T-helper 2 cell treated with Interferon-gamma antibody and Interleukin-4, amounts not matched to agents 5 μg/mL and 100 μg/mL, for 36 hours (primary cell): ENCODE measurements at regions not wholly inside any gene's neighbourhood (a gene's known extent, or its start where the extent isn't known, plus 50 kb on each side); places are given as distances from the start of the nearest gene placed in this dataset.

Experiments
- DNase-seq: peaks from one replicate; pipeline ENCODE4 v3.0.0; 2021; ENCODE audit warnings: low spot score
- H3K27ac Mint-ChIP-seq: one replicate; pipeline ENCODE4 v1.8.0; 2021; ENCODE audit warnings: mild to moderate bottlenecking, mixed read lengths
- H3K27me3 Mint-ChIP-seq: one replicate; pipeline ENCODE4 v1.8.0; 2021; ENCODE audit warnings: low read depth, mixed read lengths
- H3K36me3 Mint-ChIP-seq: one replicate; pipeline ENCODE4 v1.8.0; 2021; ENCODE audit warnings: low read depth, mixed read lengths
- H3K4me1 Mint-ChIP-seq: one replicate; pipeline ENCODE4 v1.8.0; 2021; ENCODE audit warnings: low read depth, mixed read lengths
- H3K4me3 Mint-ChIP-seq: one replicate; pipeline ENCODE4 v1.8.0; 2022; ENCODE audit warnings: mild to moderate bottlenecking, moderate library complexity, mixed read lengths
- H3K9me3 Mint-ChIP-seq: one replicate; pipeline ENCODE4 v1.8.0; 2021; ENCODE audit warnings: mixed read lengths

- H3K36me3 Mint-ChIP-seq: no peaks in the 10 kb centered on the region
- no peak overlapping the region for H3K4me3 Mint-ChIP-seq
- H3K27ac Mint-ChIP-seq: no peak overlapping the region
- DNase-seq: no peak
- peaks cover 5% of the 10 kb centered on the region for H3K27me3 Mint-ChIP-seq
- H3K9me3 Mint-ChIP-seq: no peaks in the 10 kb centered on the region
- H3K4me1 Mint-ChIP-seq: no peaks in the 10 kb centered on the region
These were observed 192.1 kb downstream of the SP3 start for GRCh38 chr2:173773076-173773475.

- no peak overlapping the region for H3K4me3 Mint-ChIP-seq
- no peaks in the 10 kb centered on the region for H3K4me1 Mint-ChIP-seq
- DNase-seq: no peak
- H3K27me3 Mint-ChIP-seq: peaks cover 3% of the 10 kb centered on the region
- H3K27ac Mint-ChIP-seq: no peak overlapping the region
- H3K36me3 Mint-ChIP-seq: no peaks in the 10 kb centered on the region
- no peaks in the 10 kb centered on the region for H3K9me3 Mint-ChIP-seq
These were observed 189.7 kb downstream of the SP3 start for GRCh38 chr2:173775440-173775839.

GRCh38 chr2:173782681-173783080, 182.5 kb downstream of the SP3 start:
- Mint-ChIP-seq H3K27ac (no peak overlapping the region), H3K9me3 (no peaks in the 10 kb centered on the region), H3K36me3 (no peaks in the 10 kb centered on the region), H3K4me3 (no peak overlapping the region), H3K4me1 (no peaks in the 10 kb centered on the region), H3K27me3 (peaks cover 8% of the 10 kb centered on the region)
- no peak for DNase-seq

GRCh38 chr2:173783382-173783781, 181.8 kb downstream of the SP3 start:
- Mint-ChIP-seq H3K27me3 (peaks cover 8% of the 10 kb centered on the region), H3K4me1 (no peaks in the 10 kb centered on the region), H3K27ac (no peak overlapping the region), H3K9me3 (no peaks in the 10 kb centered on the region), H3K36me3 (no peaks in the 10 kb centered on the region), H3K4me3 (no peak overlapping the region)
- DNase-seq: no peak

DNA sequence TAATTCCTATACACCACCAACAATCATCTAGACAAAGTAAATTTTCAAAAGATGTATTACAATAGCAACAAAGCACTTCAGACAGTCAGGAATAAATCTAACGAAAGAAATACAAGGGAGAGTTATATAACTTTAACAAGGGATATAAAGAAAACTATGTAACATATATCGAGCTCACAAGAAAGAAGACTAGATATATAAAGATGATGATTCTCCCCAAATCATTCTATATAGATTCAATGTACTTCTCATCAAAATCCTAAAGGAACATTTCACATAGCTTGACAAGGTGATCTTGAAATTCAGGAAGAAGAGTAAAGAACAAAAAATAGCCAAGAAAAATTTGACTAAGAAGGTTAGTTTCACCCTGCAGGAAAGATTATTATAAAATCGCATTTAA, 179.4 kb downstream of the SP3 start:
- no peaks in the 10 kb centered on the region for H3K9me3 Mint-ChIP-seq
- peaks cover 8% of the 10 kb centered on the region for H3K27me3 Mint-ChIP-seq
- DNase-seq: no peak
- no peak overlapping the region for H3K27ac Mint-ChIP-seq
- no peaks in the 10 kb centered on the region for H3K4me1 Mint-ChIP-seq
- H3K4me3 Mint-ChIP-seq: no peak overlapping the region
- no peaks in the 10 kb centered on the region for H3K36me3 Mint-ChIP-seq

GRCh38 chr2:173791502-173791901, 173.7 kb downstream of the SP3 start:
- H3K9me3 Mint-ChIP-seq: no peaks in the 10 kb centered on the region
- no peak overlapping the region for H3K27ac Mint-ChIP-seq
- no peak for DNase-seq
- H3K4me1 Mint-ChIP-seq: no peaks in the 10 kb centered on the region
- peaks cover 22% of the 10 kb centered on the region for H3K27me3 Mint-ChIP-seq
- H3K4me3 Mint-ChIP-seq: no peak overlapping the region
- H3K36me3 Mint-ChIP-seq: no peaks in the 10 kb centered on the region

DNA sequence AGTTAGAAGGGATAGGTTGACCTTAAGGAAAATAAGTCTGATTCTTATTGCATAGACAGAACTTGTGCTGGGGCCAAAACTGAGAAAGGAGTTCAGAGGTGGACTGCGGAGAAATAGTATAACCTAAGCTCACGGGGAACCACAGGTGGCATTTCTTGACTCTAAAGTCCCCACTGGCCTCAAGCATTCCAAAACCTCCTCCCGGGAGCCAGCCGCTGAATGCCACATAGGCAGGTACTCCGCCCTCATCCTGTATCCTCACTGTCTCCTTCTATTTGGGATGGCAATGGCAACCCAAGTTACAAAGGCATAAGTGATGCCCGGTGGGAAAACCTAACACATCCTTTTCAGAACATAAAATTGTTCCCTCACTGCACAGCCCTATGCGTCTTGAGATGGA, 173.0 kb downstream of the SP3 start:
- no peaks in the 10 kb centered on the region for H3K36me3 Mint-ChIP-seq
- H3K9me3 Mint-ChIP-seq: no peaks in the 10 kb centered on the region
- no peak overlapping the region for H3K27ac Mint-ChIP-seq
- DNase-seq: no peak
- peaks cover 22% of the 10 kb centered on the region for H3K27me3 Mint-ChIP-seq
- no peak overlapping the region for H3K4me3 Mint-ChIP-seq
- no peaks in the 10 kb centered on the region for H3K4me1 Mint-ChIP-seq

GRCh38 chr2:173792741-173793140, 172.4 kb downstream of the SP3 start:
- H3K9me3 Mint-ChIP-seq: no peaks in the 10 kb centered on the region

DNA sequence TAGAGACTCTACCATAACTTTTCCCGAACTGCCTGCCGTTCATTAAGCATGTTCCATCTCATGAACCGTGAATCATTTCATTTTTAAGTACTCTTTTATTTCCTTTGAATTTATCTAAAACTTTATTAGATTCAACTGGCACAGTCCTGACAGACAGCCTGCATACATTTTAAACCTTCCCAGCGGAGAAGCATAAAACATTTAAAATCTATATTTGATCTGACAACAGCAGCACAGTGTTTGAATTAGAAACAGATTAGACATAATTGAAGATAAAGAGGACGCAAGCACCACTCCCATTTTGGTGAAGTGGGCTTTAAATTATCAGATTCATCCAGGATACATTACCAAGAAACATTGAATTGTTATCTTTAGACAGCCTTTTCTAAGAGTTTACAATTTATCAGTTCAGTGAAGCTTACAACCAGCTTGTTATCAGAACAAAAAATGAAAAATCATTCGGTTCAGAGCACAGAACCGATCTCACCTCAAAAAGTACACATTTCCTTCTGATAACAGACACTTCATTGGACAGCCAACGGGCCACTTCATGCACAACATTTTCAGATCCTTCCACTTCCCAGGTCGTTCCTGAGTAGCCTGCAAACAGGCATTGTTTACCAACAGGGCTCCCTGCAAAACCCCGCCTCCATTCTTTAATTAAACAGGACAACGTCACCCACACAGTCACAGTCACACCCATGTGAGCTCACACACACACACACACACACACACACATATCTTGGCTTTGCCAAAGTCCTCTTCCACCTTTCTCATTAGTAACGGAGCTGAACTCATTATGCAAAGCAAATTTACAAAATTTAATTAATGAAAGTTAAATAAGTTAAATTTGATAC, 171.2 kb downstream of the SP3 start:
- Mint-ChIP-seq H3K27ac (no peak overlapping the region), H3K36me3 (no peaks in the 10 kb centered on the region), H3K9me3 (no peaks in the 10 kb centered on the region), H3K4me1 (no peaks in the 10 kb centered on the region), H3K4me3 (no peak overlapping the region), H3K27me3 (peaks cover 22% of the 10 kb centered on the region)
- no peak for DNase-seq

More at GRCh38 chr2:173792741-173793140, 172.4 kb downstream of the SP3 start:
- H3K36me3 Mint-ChIP-seq: no peaks in the 10 kb centered on the region
- no peak overlapping the region for H3K4me3 Mint-ChIP-seq
- DNase-seq: no peak
- H3K27me3 Mint-ChIP-seq: peaks cover 22% of the 10 kb centered on the region
- no peaks in the 10 kb centered on the region for H3K4me1 Mint-ChIP-seq
- H3K27ac Mint-ChIP-seq: no peak overlapping the region

DNA sequence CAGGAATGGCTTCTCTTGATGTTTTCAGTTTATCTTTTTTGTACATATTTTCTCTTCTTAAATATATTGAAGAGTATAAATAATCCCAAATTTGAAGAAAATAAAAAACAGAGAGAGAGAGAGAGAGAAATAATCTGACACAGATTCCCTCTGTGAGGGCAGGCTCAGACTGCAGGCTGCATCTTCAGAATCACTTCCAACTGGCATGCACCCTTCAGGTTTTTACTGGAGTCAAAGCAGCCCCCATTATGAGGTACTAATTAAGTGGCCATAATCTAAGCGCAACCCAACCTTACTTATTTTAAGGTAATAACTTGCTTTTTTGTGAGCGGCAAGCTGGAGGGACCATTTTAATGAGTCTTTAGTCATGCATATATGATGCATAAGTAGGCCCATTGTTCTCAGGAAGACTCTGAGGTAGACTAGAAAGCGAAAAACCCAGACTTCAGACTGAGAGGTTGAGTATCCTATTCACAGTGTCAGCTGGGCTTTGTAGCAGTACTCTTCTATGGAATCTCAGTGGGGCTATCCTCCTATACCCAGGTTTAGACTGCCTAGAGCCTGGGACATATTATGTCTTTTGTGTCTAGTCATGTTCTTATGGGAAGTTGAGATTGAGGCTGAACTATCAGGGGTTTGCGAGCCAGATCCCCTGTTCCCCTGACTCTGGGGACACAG, 167.4 kb downstream of the SP3 start:
- Mint-ChIP-seq H3K4me1 (no peaks in the 10 kb centered on the region), H3K27me3 (peaks cover 21% of the 10 kb centered on the region), H3K27ac (no peak overlapping the region), H3K9me3 (no peaks in the 10 kb centered on the region), H3K36me3 (no peaks in the 10 kb centered on the region), H3K4me3 (no peak overlapping the region)
- DNase-seq: no peak

DNA sequence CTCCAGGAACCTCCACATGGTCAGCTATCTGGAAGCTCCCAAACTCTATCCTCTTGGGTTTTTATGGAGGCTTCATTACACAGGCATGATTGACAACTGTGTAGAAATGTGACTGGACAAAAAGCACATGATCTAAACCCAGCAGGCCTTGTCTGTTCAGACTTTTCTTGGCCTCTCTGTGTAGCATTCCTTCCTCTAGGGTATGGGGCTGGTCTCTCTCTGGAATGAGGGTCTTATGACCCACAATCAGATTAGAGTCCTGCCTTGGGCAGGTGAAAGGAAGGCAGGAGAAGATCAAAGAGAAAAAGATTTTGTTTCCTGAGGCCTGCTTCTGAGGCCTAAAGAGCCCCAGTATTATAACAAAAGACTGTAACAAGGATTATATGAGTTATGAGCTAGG, 162.7 kb downstream of the SP3 start:
- peaks cover 8% of the 10 kb centered on the region for H3K27me3 Mint-ChIP-seq
- H3K9me3 Mint-ChIP-seq: no peaks in the 10 kb centered on the region
- H3K36me3 Mint-ChIP-seq: no peaks in the 10 kb centered on the region
- H3K4me3 Mint-ChIP-seq: no peak overlapping the region
- H3K4me1 Mint-ChIP-seq: no peaks in the 10 kb centered on the region
- no peak overlapping the region for H3K27ac Mint-ChIP-seq
- no peak for DNase-seq

DNA sequence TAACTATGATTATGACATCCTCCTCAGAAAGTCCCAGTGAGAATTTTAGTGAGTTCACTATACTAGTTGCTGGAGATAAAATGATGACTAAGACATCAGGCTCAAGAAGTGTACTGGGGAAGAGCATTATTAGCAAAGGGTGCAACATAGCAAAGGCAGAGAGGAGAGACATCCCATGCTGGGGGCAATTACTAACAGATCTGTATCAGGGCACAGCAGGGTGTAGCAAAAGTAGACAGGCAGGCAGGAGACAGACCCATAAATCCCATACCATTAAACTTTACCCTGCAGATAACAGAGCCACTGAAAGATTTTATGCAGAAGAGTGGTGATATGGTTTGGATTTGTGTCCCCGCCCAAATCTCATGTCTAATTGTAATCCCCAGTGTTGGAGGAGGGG, 161.7 kb downstream of the SP3 start:
- Mint-ChIP-seq H3K27ac (no peak overlapping the region), H3K36me3 (no peaks in the 10 kb centered on the region), H3K27me3 (peaks cover 8% of the 10 kb centered on the region), H3K9me3 (no peaks in the 10 kb centered on the region), H3K4me1 (no peaks in the 10 kb centered on the region), H3K4me3 (no peak overlapping the region)
- DNase-seq: no peak

GRCh38 chr2:173806761-173807160, 158.4 kb downstream of the SP3 start:
- no peaks in the 10 kb centered on the region for H3K27me3 Mint-ChIP-seq
- H3K9me3 Mint-ChIP-seq: no peaks in the 10 kb centered on the region
- no peak overlapping the region for H3K4me3 Mint-ChIP-seq
- no peak for DNase-seq
- H3K27ac Mint-ChIP-seq: no peak overlapping the region
- H3K36me3 Mint-ChIP-seq: no peaks in the 10 kb centered on the region
- no peaks in the 10 kb centered on the region for H3K4me1 Mint-ChIP-seq

DNA sequence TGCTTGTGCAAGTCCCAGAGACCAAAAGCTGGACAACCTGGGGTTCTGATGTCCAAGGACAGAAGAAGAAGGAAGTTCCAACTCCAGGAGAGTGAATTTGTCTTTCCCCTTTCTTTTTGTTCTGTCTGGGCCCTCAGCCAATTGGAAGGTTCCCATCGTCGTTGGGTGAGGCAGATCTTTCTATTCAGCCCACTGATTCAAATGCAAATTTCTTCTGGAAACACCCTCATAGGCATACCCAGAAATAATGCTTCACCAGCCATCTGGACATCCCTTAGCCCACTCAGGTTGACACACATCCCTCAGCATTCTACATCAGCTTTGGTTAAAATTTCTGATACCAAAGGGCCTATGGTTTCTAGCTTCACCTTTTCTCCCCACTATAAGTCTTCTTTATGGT, 156.5 kb downstream of the SP3 start:
- Mint-ChIP-seq H3K4me3 (no peak overlapping the region), H3K36me3 (no peaks in the 10 kb centered on the region), H3K27ac (no peak overlapping the region), H3K9me3 (no peaks in the 10 kb centered on the region), H3K4me1 (no peaks in the 10 kb centered on the region), H3K27me3 (no peaks in the 10 kb centered on the region)
- no peak for DNase-seq
